ENCODE measurements at regions not wholly inside any gene's neighbourhood (a gene's known extent, or its start where the extent isn't known, plus 50 kb on each side); places are given as distances from the start of the nearest gene placed in this dataset.

- intact Hi-C loops (cut with DNase I) = no loop called here
- no peak for DNase-seq
Observed at GRCh38 chr12:23423796-23424195, 525.7 kb downstream of the SOX5 start.

GRCh38 chr12:23424685-23425084 lies 524.8 kb downstream of the SOX5 start:
- no peak for DNase-seq
- intact Hi-C loops (cut with DNase I) = no loop called here

- DNase-seq = no peak
- intact Hi-C loops (cut with DNase I) = no loop called here
Observed at GRCh38 chr12:23426328-23426727, 523.1 kb downstream of the SOX5 start.

GRCh38 chr12:23428758-23429157 lies 520.7 kb downstream of the SOX5 start:
- intact Hi-C loops (cut with DNase I) = no loop called here
- DNase-seq = peak in 1 of 10 donors; percentile 20

GRCh38 chr12:23431006-23431405 lies 518.5 kb downstream of the SOX5 start:
- no peak for DNase-seq
- intact Hi-C loops (cut with DNase I) = no loop called here

- no peak for DNase-seq
- intact Hi-C loops (cut with DNase I) = no loop called here
Observed at GRCh38 chr12:23433121-23433520, 516.3 kb downstream of the SOX5 start.

- intact Hi-C loops (cut with DNase I) = no loop called here
Observed at GRCh38 chr12:23434154-23434553, 515.3 kb downstream of the SOX5 start.

GRCh38 chr12:23446746-23447145 lies 502.7 kb downstream of the SOX5 start:
- no peak for DNase-seq
- intact Hi-C loops (cut with DNase I) = no loop called here

More at GRCh38 chr12:23434154-23434553, 515.3 kb downstream of the SOX5 start:
- DNase-seq = no peak

GRCh38 chr12:23450810-23451209 lies 498.7 kb downstream of the SOX5 start:
- intact Hi-C loops (cut with DNase I) = no loop called here
- no peak for DNase-seq

GRCh38 chr12:23455283-23455682 lies 494.2 kb downstream of the SOX5 start:
- DNase-seq = no peak
- intact Hi-C loops (cut with DNase I) = no loop called here

- no peak for DNase-seq
- intact Hi-C loops (cut with DNase I) = no loop called here
Observed at GRCh38 chr12:23458640-23459039, 490.8 kb downstream of the SOX5 start.

- DNase-seq = no peak
- intact Hi-C loops (cut with DNase I) = no loop called here
Observed at GRCh38 chr12:23462546-23462945, 486.9 kb downstream of the SOX5 start.

GRCh38 chr12:23463172-23463571 lies 486.3 kb downstream of the SOX5 start:
- DNase-seq = no peak
- intact Hi-C loops (cut with DNase I) = no loop called here

- intact Hi-C loops (cut with DNase I) = no loop called here
- DNase-seq = peak in 2 of 10 donors; percentile 42 to 54
Observed at GRCh38 chr12:23464241-23464812, 485.1 kb downstream of the SOX5 start.

GRCh38 chr12:23472329-23472971 lies 477.0 kb downstream of the SOX5 start:
- DNase-seq = peak in 2 of 10 donors; percentile 52 to 64
- intact Hi-C loops (cut with DNase I) = no loop called here

- intact Hi-C loops (cut with DNase I) = no loop called here
- no peak for DNase-seq
Observed at GRCh38 chr12:23473071-23473470, 476.4 kb downstream of the SOX5 start.

- DNase-seq = peak in 2 of 10 donors; percentile 56 to 69
Observed at GRCh38 chr12:23474438-23474976, 475.0 kb downstream of the SOX5 start.

More at GRCh38 chr12:23474438-23474976, 475.0 kb downstream of the SOX5 start:
- intact Hi-C loops (cut with DNase I) = no loop called here
